ELR (cell line): ENCODE measurements at regions not wholly inside any gene's neighbourhood (a gene's known extent, or its start where the extent isn't known, plus 50 kb on each side); places are given as distances from the start of the nearest gene placed in this dataset.
"Not testable (repeated sequence)": the region's sequence is repeated elsewhere in the genome, so short reads cannot be mapped to it uniquely, and the experiment has no call there.

Experiments used
- DNase-seq: peaks from one replicate; pipeline ENCODE4 v3.0.0-alpha.2; 2015; ENCODE audit warnings: low read depth

- DNase-seq, result not testable (repeated sequence)
Observed at GRCh38 chr1:149700220-149700619, 82.3 kb upstream of the FCGR1A start.

- not testable (repeated sequence) for DNase-seq
Observed at GRCh38 chr1:149700677-149701567, 81.6 kb upstream of the FCGR1A start.

- DNase-seq, result peak; percentile 67
Observed at GRCh38 chr1:149708192-149708853, 74.2 kb upstream of the FCGR1A start.

GRCh38 chr1:149711651-149712050 is 70.8 kb upstream of the FCGR1A start:
- DNase-seq, result not testable (repeated sequence)

GRCh38 chr1:149712154-149712927 is 70.2 kb upstream of the FCGR1A start:
- DNase-seq, result peak; percentile 70

- DNase-seq, result not testable (repeated sequence)
Observed at GRCh38 chr1:149713513-149713912, 69.0 kb upstream of the FCGR1A start.

GRCh38 chr1:149713952-149714351 is 68.5 kb upstream of the FCGR1A start:
- not testable (repeated sequence) for DNase-seq

- not testable (repeated sequence) for DNase-seq
Observed at GRCh38 chr1:149724618-149725302, 57.7 kb upstream of the FCGR1A start.

GRCh38 chr1:149726688-149727087 is 55.8 kb upstream of the FCGR1A start:
- DNase-seq, result not testable (repeated sequence)

- DNase-seq, result not testable (repeated sequence)
Observed at GRCh38 chr1:149728598-149728997, 53.9 kb upstream of the FCGR1A start.
